GM23338 (cell line): ENCODE measurements at regions not wholly inside any gene's neighbourhood (a gene's known extent, or its start where the extent isn't known, plus 50 kb on each side); places are given as distances from the start of the nearest gene placed in this dataset.

Experiments used
- ATAC-seq: fragments of 200-7000 bp; cut with Tn5 transposase; 3 replicates; pipeline ENCODE4 v1.9.1; 2020
- DNase-seq: peaks from one replicate; pipeline ENCODE4 v3.0.0-alpha.2; 2015; ENCODE audit warnings: low spot score
- H2AFZ ChIP-seq: fragments of 200-600 bp; sonication (generic); 2 replicates; pipeline ENCODE4 v1.8.0; 2016; ENCODE audit warnings: antibody characterized with exemption, mild to moderate bottlenecking, moderate library complexity
- H3F3A ChIP-seq: fragments of 200-600 bp; sonication (generic); replicated peaks from 2 replicates; pipeline ENCODE4 v1.8.0; 2017; ENCODE audit warnings: antibody characterized with exemption, mixed run types, low read depth
- H3K27ac ChIP-seq: fragments of 200-600 bp; sonication (generic); 2 replicates; pipeline ENCODE4 v1.6.1; 2016; ENCODE audit warnings: low read depth
- H3K27me3 ChIP-seq: fragments of 200-600 bp; sonication (generic); 2 replicates; pipeline ENCODE4 v1.8.0; 2016; ENCODE audit warnings: mild to moderate bottlenecking, mixed run types, moderate library complexity; ENCODE audit not compliant: insufficient read depth
- H3K36me3 ChIP-seq: fragments of 200-600 bp; sonication (generic); 2 replicates; pipeline ENCODE4 v1.8.0; 2016; ENCODE audit warnings: mild to moderate bottlenecking; ENCODE audit not compliant: insufficient read depth
- H3K4me1 ChIP-seq: fragments of 200-600 bp; sonication (generic); 2 replicates; pipeline ENCODE4 v1.8.0; 2016; ENCODE audit warnings: mild to moderate bottlenecking, moderate library complexity; ENCODE audit not compliant: insufficient read depth
- H3K4me2 ChIP-seq: fragments of 200-600 bp; sonication (generic); 2 replicates; pipeline ENCODE4 v1.7.1; 2017; ENCODE audit warnings: mixed run types
- H3K4me3 ChIP-seq: fragments of 200-600 bp; sonication (generic); 2 replicates; pipeline ENCODE4 v1.6.1; 2016; ENCODE audit warnings: mixed run types
- H3K79me2 ChIP-seq: fragments of 200-600 bp; sonication (generic); replicated peaks from 2 replicates; pipeline ENCODE4 v1.8.0; 2017; ENCODE audit warnings: mild to moderate bottlenecking; ENCODE audit not compliant: insufficient read depth
- H3K9me2 ChIP-seq: fragments of 200-600 bp; sonication (generic); 2 replicates; pipeline ENCODE4 v1.8.0; 2017; ENCODE audit not compliant: insufficient read depth
- H4K20me1 ChIP-seq: fragments of 200-600 bp; sonication (generic); replicated peaks from 2 replicates; pipeline ENCODE4 v1.8.0; 2017; ENCODE audit warnings: mild to moderate bottlenecking; ENCODE audit not compliant: insufficient read depth
- H3K27ac Mint-ChIP-seq: 2 replicates; pipeline ENCODE4 v1.8.0; 2020; ENCODE audit warnings: inconsistent platforms, mild to moderate bottlenecking, moderate library complexity, mixed read lengths
- H3K27me3 Mint-ChIP-seq: 3 replicates; pipeline ENCODE4 v1.8.0; 2022; ENCODE audit warnings: low read depth, mild to moderate bottlenecking, moderate library complexity, mixed read lengths, inconsistent platforms; ENCODE audit not compliant: insufficient read depth, poor library complexity
- H3K36me3 Mint-ChIP-seq: 3 replicates; pipeline ENCODE4 v1.8.0; 2021; ENCODE audit warnings: low read depth, mild to moderate bottlenecking, inconsistent platforms, moderate library complexity, mixed read lengths
- H3K4me1 Mint-ChIP-seq: 3 replicates; pipeline ENCODE4 v1.8.0; 2020; ENCODE audit warnings: mild to moderate bottlenecking, inconsistent platforms, mixed read lengths
- H3K4me3 Mint-ChIP-seq: 3 replicates; pipeline ENCODE4 v1.8.0; 2021; ENCODE audit warnings: moderate library complexity, mild to moderate bottlenecking, inconsistent platforms, mixed read lengths
- H3K9me3 Mint-ChIP-seq: 3 replicates; pipeline ENCODE4 v1.8.0; 2020; ENCODE audit warnings: moderate library complexity, mild to moderate bottlenecking, inconsistent platforms, mixed read lengths
- CREB1 ChIP-seq: fragments of 250-450 bp; sonication (Bioruptor Pico); IDR thresholded peaks from 2 replicates; pipeline ENCODE4 v1.5.0; 2020; ENCODE audit warnings: low read depth, mild to moderate bottlenecking, moderate library complexity
- REST ChIP-seq: IDR thresholded peaks from one replicate; pipeline ENCODE4 v1.6.1; 2018; ENCODE audit warnings: antibody characterized with exemption; ENCODE audit not compliant: unreplicated experiment
- ZNF114 ChIP-seq: fragments of 250-450 bp; sonication (Bioruptor Pico); IDR thresholded peaks from 2 replicates; pipeline ENCODE4 v1.5.0; 2020; ENCODE audit warnings: mild to moderate bottlenecking, moderate library complexity
- ZNF331 ChIP-seq: fragments of 250-450 bp; sonication (Bioruptor Pico); IDR thresholded peaks from 2 replicates; pipeline ENCODE4 v1.5.0; 2020; ENCODE audit warnings: low read depth, mild to moderate bottlenecking, moderate library complexity
- ZNF462 ChIP-seq: fragments of 250-450 bp; sonication (Bioruptor Pico); IDR thresholded peaks from 2 replicates; pipeline ENCODE4 v1.5.0; 2020; ENCODE audit warnings: mild to moderate bottlenecking, moderate library complexity

DNA sequence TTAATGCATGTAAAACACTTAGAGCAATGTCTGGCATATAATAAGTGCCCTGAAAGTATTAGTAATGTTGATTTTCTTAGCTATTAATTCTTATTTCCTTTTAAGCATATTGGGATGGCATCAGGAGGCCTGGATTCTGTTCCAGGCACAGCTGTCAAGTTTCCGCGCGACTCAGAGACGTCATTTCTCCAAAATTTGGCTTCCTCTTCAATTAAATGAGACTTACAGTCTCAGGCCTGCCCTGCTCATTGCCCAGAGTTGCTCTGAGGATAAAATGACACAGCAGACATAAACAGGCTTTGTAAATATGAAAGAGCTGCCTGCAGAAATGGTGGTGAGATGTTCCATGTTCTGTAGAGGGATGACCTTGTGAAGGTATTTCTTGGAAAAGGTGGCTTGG is 159.8 kb upstream of the GLRA1 start:
- Mint-ChIP-seq H3K4me1 (no peaks in the 10 kb centered on the region), H3K27me3 (peaks cover 2% of the 10 kb centered on the region), H3K9me3 (no peaks in the 10 kb centered on the region), H3K27ac (no peak overlapping the region), H3K36me3 (no peaks in the 10 kb centered on the region), H3K4me3 (no peak overlapping the region)
- Histone ChIP-seq H4K20me1 (no peaks in the 10 kb centered on the region), H2AFZ (no peak overlapping the region), H3K4me2 (no peak overlapping the region), H3K4me3 (no peak overlapping the region), H3K9me2 (no peaks in the 10 kb centered on the region), H3K4me1 (no peaks in the 10 kb centered on the region), H3K79me2 (no peaks in the 10 kb centered on the region), H3K27ac (no peak overlapping the region), H3F3A (no peaks in the 10 kb centered on the region), H3K36me3 (no peaks in the 10 kb centered on the region), H3K27me3 (no peaks in the 10 kb centered on the region)
- ATAC-seq = no peak
- DNase-seq = no peak
- TF ChIP-seq ZNF331 (CRISPR knock-in tag) (no peak), REST (no peak), CREB1 (CRISPR knock-in tag) (no peak), ZNF462 (CRISPR knock-in tag) (no peak), ZNF114 (CRISPR knock-in tag) (no peak)
